ENCODE measurements at regions not wholly inside any gene's neighbourhood (a gene's known extent, or its start where the extent isn't known, plus 50 kb on each side); places are given as distances from the start of the nearest gene placed in this dataset.

GRCh38 chr3:56998076-56998529 is 62.4 kb upstream of the SPATA12 start:
- TF ChIP-seq CTCF (IDR thresholded peaks at IDR 0.05; ENCODE audit: low read depth, low read length) (no peak), EZH2phosphoT487 (IDR thresholded peaks at IDR 0.05; ENCODE audit: low read depth) (no peak)
